ENCODE measurements at regions not wholly inside any gene's neighbourhood (a gene's known extent, or its start where the extent isn't known, plus 50 kb on each side); places are given as distances from the start of the nearest gene placed in this dataset.
"Not testable (repeated sequence)": the region's sequence is repeated elsewhere in the genome, so short reads cannot be mapped to it uniquely, and the experiment has no call there.

- intact Hi-C loops (cut with DNase I; ENCODE audit: low total_unique reads): no loop called here
- H3K9me3 ChIP-seq: no peaks in the 10 kb centered on the region
- no peak for TF ChIP-seq CTCF (IDR thresholded peaks at IDR 0.05)
- DNase-seq: no peak
- no peaks in the 10 kb centered on the region for H3K27me3 ChIP-seq
- H3K27ac ChIP-seq: no peak overlapping the region
- no peak overlapping the region for H3K4me3 ChIP-seq
- no peaks in the 10 kb centered on the region for H3K4me1 ChIP-seq
- no peaks in the 10 kb centered on the region for H3K36me3 ChIP-seq
Observed at GRCh38 chr1:102466487-102466886, 469.8 kb upstream of the OLFM3 start.

DNA sequence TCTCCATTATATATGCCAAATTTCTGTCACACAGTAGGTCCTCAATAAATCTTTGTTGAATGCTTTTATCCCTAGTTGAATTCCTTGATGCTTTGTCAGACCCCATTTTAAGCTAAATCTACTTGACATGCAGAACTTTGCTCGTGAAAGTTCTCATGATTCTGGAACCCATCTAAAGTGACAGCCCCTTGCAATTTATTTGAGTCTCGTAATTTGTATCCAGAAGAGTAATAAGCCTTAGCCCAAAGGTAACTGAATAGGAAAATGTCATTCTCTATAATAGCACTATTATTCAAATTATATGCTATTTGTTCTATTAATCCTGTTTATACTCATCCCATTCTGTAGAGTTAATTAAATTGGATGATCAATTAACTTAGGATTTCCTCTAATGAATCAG is 466.6 kb upstream of the OLFM3 start:
- no peak for TF ChIP-seq CTCF (IDR thresholded peaks at IDR 0.05)

DNA sequence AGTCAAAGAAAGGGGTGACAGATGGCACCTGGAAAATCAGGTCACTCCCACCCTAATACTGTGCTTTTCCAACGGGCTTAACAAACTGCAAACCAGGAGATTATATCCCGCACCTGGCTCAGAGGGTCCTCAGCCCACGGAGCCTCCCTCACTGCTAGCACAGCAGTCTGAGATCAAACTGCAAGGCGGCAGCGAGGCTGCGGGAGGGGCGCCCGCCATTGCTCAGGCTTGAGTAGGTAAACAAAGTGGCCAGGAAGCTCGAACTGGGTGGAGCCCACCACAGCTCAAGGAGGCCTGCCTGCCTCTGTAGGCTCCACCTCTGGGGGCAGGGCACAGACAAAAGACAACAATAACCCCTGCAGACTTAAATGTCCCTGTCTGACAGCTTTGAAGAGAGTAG is 445.6 kb upstream of the OLFM3 start:
- DNase-seq; H3K4me3 ChIP-seq; intact Hi-C loops (cut with DNase I; ENCODE audit: low total_unique reads); H3K36me3 ChIP-seq; H3K4me1 ChIP-seq; H3K27ac ChIP-seq; H3K27me3 ChIP-seq; H3K9me3 ChIP-seq: not testable (repeated sequence)

More for the DNA sequence above, 466.6 kb upstream of the OLFM3 start:
- Histone ChIP-seq H3K36me3 (no peaks in the 10 kb centered on the region), H3K4me3 (no peak overlapping the region), H3K27ac (no peak overlapping the region), H3K9me3 (no peaks in the 10 kb centered on the region), H3K27me3 (no peaks in the 10 kb centered on the region), H3K4me1 (no peaks in the 10 kb centered on the region)
- intact Hi-C loops (cut with DNase I; ENCODE audit: low total_unique reads): no loop called here
- no peak for DNase-seq

- no peak for TF ChIP-seq CTCF (IDR thresholded peaks at IDR 0.05)
Observed at GRCh38 chr1:102435483-102435882, 438.8 kb upstream of the OLFM3 start.

GRCh38 chr1:102434421-102434820 is 437.7 kb upstream of the OLFM3 start:
- H3K4me3 ChIP-seq: no peak overlapping the region
- TF ChIP-seq CTCF (IDR thresholded peaks at IDR 0.05): no peak
- H3K36me3 ChIP-seq: no peaks in the 10 kb centered on the region
- no peaks in the 10 kb centered on the region for H3K4me1 ChIP-seq
- intact Hi-C loops (cut with DNase I; ENCODE audit: low total_unique reads): no loop called here
- no peaks in the 10 kb centered on the region for H3K27me3 ChIP-seq
- H3K27ac ChIP-seq: no peak overlapping the region
- DNase-seq: no peak
- H3K9me3 ChIP-seq: peaks cover 0 to 4% (median 0%) of the 10 kb centered on the region in 3 donors

More at GRCh38 chr1:102435483-102435882, 438.8 kb upstream of the OLFM3 start:
- Histone ChIP-seq H3K4me3 (no peak overlapping the region), H3K27ac (no peak overlapping the region), H3K9me3 (no peaks in the 10 kb centered on the region), H3K4me1 (no peaks in the 10 kb centered on the region), H3K27me3 (no peaks in the 10 kb centered on the region), H3K36me3 (no peaks in the 10 kb centered on the region)
- intact Hi-C loops (cut with DNase I; ENCODE audit: low total_unique reads): no loop called here
- DNase-seq: no peak

- Histone ChIP-seq H3K27ac (no peak overlapping the region), H3K9me3 (peaks cover 0 to 4% (median 0%) of the 10 kb centered on the region in 3 donors), H3K4me1 (no peaks in the 10 kb centered on the region), H3K27me3 (no peaks in the 10 kb centered on the region), H3K4me3 (no peak overlapping the region), H3K36me3 (no peaks in the 10 kb centered on the region)
- no peak for DNase-seq
- intact Hi-C loops (cut with DNase I; ENCODE audit: low total_unique reads): no loop called here
- no peak for TF ChIP-seq CTCF (IDR thresholded peaks at IDR 0.05)
Observed at GRCh38 chr1:102431253-102431652, 434.5 kb upstream of the OLFM3 start.
